GM19025 (cell line): ENCODE measurements at regions not wholly inside any gene's neighbourhood (a gene's known extent, or its start where the extent isn't known, plus 50 kb on each side); places are given as distances from the start of the nearest gene placed in this dataset.

Source experiments
- ATAC-seq: cut with Tn5 transposase; IDR thresholded peaks from one replicate; pipeline ENCODE4 v1.9.1; 2021; ENCODE audit warnings: mild to moderate bottlenecking, low read depth, moderate library complexity; ENCODE audit not compliant: unreplicated experiment

DNA sequence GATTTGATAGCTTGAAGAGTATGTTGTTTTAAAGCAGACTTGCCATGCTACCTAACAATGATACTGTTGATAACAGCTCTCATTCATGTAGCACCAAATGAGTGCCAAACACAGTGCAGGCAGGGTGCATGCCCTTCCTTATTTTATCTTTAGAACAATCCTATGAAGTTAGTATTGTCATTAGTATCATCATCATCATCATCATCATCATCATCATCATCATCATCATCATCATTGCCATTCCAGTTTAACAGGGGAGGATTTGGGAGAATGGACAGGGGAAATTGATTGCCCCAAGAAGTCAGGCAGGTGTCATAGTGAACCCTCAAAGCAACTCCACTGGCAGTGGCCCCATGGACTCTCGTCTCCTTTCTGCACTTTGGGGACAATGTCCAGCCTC lies 734.9 kb downstream of the VRK1 start:
- no peak for ATAC-seq

DNA sequence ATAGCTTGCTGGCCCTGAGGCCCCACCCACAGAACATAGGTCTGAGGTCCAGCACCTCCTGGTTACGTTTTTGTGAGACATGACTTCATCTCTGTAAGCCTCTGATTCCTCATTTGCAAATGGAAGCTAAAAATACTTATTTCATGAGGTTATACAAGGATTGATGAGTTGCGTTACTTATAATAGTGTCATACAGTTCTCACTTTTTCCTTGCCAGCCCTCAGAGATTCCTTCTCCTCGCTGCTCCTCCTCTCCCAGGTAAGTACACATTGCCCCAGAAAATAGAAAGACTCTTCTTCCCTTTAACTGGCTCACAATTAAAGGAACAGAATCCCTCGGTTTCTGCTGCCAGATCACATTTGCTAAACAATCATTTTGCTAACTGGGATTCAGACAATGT lies 739.2 kb downstream of the VRK1 start:
- ATAC-seq: no peak

DNA sequence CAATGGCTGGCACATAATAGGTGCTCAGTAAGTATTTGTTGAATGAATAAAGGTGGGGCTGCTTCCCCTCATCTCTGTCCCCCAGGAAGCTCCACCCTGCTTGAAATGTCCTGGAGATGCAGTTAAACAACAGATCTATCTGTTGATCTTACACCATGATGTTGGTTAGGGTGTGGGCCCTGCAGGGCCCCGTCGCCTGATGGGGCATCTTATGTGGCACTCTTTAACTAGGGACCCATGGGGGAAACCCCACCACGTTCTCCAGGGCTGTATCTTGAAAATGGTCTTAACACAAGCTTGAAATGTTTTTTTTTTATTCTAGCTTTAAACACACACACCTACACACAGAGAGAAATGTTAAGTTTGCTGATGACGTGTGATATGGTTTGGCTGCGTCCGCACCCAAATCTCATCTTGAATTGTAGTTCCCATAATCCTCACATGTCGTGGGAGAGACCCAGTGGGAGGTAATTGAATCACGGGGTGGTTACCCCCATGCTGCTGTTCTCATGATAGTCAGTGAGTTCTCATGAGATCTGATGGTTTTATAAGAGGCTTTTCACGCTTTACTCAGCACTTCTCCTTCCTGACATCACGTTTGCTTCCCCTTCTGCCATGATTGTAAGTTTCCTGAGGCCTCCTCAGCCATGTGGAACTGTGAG lies 741.7 kb downstream of the VRK1 start:
- no peak for ATAC-seq

DNA sequence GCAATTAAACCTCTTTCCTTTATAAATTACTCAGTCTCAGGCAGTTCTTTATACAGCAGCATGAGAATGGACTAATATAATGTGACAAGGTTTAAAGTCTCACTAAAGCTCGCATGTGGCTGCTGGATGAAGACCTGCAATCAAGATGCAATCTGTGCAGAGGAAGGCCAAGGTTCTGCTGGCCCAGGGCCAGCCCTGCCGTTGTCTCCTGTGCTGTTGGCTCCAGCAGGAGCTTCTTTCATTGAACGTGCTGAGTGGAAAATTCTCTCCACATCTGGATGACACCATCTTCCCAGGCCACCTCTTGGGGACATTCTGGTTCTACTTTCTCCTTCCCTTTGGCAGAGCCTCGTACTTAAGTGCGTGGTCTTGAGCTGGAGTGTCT lies 742.2 kb downstream of the VRK1 start:
- no peak for ATAC-seq

DNA sequence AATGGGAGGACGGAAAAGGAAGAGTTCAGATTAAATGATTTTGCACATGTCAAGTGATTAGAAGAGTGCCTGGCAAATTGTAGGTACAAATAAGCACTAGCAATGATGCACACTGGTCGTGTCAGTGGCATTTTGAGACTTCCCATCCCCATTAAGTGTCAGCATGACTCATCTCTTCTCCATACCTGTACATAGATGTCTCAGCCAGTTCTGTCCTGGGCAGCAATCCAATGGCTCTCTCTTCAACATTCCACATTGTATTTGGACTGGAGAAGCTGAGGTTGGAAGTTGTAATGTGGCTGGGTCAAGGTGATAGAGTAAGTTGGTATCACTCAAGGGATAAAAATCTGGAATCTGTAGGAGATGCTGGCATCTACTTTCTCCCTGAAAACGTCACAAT lies 742.7 kb downstream of the VRK1 start:
- ATAC-seq: no peak

DNA sequence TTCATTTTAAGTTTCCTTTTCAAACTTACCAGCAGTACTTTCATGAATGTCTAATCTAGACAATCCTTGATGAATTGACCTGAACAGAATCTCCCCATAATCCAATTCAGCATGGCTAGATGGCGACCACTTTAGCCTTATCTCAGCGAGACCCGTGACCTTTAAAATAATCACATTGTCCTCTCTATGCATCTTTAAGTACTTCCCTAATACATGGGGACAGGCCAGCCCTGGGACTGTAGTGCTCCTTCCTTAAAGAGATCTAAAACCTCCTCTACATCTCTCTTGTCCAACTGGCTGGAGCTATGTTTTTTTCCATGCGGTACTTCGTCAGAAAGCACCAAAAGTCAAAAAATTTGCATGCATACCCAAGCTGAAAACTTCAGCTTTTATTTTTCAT lies 746.0 kb downstream of the VRK1 start:
- ATAC-seq: no peak

DNA sequence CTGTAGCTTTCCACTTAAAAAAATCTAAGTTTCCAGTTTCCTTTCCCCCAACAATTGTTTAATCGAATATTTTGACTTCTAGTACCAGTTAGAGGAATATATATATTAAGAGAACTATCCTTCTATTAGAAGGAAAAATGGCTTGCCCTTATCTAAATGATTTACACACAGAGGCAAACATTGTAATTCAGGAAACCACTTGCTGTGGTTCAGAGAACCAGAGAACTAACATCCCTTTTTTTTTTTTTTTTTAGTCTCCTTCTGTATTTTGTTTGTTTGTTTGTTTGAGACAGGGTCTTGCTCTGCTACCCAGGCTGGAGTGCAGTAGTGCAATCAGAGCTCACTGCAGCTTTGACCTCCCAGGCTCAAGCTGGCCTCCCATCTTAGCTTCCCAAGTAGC lies 746.6 kb downstream of the VRK1 start:
- ATAC-seq: no peak

DNA sequence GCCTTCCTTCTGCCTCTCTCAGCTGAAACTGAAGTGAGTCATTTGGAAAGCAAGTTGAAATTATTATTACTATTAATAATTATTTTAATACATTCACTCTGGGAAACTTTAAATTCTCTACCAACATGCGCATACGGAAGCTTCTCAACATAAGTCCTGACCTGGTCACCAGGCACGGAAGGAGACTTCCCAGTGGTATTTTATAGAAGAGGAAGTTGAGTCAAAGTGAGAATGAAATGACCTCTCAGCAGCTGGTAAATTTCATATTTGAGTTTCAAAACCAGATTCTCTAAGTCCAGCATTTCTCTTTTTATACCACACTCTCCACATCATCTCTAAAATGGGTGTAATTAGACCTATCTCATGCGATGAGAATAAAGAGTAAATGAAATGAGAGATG lies 747.4 kb downstream of the VRK1 start:
- ATAC-seq: no peak

DNA sequence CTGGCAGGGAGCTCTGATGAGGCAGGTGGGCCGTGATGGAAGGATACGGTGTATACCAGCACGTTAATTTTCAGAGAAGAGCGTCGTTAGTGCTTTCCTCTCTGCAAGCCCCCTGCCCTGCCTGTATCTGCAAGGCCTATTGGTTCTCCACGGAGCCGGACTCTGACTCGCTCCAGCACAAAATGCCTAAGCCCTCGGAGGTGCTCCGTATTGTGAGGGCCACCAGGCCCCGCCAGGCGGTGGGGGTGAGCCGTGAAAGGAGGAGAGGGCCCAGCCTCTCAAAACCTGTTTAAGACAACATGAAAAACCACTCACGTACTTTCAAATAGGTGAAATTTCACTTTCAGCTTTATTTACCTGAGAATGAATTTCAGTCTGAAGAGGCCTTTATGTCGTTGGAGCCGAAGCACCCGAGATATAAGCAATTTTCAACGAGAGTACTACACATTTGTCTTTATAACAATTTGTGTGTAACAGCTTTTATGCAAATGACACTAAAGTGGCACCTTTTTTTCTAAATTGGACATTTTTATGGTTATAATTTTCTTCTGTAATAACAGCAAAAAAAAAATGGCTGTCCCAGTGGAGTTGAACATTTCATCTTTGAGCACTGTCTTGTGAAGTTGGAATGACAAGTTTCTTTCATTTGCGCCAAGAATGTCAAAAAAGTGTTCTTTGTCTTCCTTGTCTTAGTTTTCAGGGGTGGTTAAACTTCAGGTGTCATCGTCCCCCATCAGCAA lies 749.5 kb downstream of the VRK1 start:
- no peak for ATAC-seq

DNA sequence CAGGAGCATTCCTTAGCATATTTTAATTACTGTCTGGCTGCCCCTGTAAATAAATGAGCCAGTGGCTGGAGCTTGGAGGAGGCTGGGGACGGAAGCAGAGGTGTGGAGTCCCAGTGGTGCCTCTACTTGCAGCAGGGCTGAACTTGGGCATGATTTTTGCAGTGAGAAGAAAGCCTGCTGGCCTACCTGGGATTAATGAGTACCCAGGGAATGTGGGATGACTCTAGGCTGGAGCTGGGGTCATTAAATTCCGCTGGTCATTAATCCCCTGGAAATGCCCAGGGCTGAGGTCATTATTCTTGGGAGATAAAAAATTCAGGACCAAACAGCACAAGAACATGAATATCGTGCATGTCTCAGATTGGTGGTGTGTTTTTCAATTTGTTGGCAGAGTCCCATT lies 753.3 kb downstream of the VRK1 start:
- ATAC-seq: no peak

DNA sequence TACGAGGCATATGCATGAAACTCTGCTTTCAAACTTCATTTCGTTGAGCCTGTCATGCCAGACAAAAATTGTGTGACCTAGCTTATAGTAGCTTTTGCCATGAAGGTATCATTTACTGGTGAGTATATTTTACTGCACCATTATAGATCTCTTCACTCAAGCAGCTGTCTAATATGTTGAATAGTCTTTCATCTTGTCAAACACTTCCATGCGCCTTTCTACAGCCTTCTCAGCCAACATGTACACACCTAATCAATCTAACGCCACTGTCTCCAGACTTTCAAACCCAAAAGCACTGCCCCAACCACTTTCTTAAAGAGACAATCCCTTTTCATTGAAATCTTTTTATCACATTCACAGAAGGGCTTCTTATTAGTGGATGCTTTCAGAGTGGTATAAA lies 757.4 kb downstream of the VRK1 start:
- no peak for ATAC-seq

DNA sequence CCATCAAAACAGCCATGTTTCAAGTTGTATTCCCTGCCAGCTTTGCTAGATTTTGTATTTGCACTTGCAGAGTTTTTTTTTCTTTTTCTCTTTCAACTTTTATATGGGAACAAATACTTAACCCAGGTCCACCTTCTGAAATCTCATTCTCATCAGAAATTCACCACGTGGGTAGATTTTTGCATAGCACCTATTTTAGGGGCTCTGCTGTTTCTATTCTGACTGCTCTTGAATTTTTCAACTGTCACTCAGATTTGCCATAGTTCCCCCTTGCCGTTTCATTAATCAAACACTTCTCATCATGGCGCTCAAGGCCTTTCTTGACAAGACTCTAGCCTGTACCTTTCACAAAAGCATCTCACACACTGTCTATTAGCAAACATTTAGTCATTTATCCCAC lies 767.2 kb downstream of the VRK1 start:
- no peak for ATAC-seq

DNA sequence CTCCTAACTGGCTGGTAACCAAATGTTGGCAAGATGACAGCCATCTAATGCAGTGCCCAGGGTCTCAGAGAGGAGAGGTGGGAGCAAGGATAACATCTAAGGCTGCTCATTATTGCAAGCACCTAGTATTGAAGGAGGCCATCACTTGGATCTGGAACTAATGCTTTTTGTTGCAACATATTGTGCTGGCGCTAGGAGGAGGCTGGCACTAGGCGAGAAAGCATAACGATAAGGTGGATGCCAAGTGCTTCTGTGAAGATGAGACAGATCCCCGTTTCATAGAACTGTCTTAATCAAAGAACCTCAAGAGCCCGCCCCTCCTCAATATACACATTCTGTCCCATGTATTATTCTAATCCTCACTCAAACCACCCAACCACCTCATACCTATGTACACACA lies 774.0 kb downstream of the VRK1 start:
- ATAC-seq: no peak

DNA sequence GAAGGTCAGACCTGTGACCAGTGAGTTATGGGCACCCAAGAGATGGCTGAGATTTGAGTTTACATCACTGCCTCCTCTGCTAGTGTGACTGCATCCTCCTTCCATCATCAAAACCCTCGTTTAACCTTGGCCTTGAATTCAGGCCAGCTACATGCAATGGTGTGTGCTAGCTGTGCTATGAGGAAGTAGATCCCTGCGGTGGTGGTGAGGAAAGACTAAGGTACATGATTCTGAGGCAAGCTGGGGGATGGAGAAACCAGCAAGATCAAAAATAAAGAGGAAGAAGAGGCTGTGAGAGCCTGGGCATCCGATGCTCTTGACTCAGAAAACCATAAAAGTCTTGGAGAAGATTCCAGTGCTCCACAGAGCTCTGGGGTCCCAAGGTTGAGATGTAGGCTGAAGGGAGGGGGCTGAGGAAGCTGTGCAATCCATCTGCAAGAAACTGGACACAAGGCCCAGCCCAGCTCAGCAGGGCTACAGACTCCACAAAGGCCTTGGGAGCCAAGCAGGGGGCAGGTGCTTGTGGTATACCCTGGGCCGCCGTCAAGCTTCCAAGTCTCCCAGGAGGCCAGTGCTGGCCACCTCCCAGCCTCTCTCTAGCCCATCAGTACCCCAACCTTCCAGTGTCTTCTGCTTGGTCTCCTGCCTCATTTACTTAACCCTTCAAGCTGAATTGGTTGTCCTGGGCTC lies 774.8 kb downstream of the VRK1 start:
- no peak for ATAC-seq

DNA sequence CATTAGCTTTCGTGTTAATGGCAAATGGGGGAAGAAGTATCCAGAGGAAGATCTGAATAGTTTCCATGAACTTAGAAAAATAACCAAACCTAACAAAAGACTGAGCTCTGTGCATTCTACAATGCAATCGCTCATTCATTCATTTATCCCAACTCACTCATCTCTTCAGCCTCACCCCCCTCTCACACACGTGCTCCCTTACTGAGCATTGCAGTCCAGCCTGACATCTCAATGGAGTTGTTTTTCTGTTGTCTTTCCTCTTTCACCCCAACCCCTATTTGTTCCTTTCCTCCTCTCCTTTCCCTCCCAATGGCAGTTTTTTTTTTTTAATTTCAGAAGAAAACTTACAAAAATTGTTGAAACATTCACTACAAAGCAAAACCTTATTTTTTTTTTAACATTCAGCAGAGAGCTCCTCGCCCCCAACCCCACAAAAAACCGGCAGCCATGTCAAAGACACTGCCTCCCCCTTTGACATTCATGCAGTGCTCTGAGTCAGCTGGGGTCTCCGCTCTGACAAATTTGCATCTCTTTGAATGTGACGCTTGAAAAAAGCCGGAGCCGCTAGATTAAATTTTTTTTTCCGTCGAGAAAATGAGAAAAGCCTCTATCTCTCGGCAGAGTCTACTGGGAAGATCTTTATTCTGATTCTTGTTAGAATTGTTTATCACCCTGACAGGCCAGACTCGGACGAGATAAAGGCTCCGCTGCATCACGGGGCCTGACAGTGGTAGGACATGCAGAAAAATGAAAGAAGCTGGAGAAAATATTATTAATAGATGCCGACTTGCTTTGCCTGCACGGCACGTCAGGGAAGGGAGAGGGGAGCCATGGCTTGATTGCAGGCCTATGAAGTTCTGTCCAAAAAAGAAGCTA lies 775.6 kb downstream of the VRK1 start:
- ATAC-seq: no peak

DNA sequence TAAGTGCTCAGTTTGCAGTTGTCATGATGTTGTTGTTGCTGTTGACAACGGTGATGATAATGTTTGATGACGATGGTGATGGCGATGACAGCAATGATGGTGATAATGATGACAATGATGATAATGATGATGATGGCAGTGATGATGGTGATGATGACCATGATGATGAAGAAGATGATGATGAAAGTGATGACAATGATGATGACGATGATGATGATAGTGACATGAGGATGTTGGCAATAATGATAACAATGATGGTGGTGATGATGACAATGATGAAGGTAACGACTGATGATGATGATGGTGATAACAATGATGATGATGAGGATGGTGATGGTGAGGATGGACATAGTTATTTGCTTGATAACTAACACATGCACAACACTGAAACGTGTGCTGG lies 778.5 kb downstream of the VRK1 start:
- no peak for ATAC-seq

DNA sequence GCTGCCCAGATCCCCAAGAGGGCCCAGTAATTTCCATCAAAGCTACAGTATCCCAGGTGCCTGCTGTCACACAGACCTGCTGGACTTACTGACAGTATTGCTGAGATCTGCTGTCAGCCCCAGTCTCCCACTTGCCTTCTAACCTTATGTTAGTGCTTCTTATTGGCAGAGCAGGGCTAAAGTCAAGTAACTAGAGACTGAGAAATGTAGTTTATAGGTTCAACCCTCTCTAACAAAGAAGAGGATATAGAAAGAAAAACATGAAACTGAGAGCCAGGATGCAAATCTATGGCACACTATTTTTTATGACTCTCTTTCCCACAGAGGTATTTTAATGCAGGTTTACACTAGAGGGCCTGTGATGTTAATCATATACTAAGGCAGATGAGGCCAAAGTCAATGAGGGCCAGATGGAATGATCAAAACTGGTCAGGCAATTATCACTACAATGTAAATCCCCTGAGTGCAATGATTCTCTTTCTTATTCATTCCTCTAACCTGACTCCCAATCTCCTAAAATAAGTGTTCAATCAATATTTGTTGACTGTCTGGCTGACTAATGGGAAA lies 781.9 kb downstream of the VRK1 start:
- no peak for ATAC-seq

DNA sequence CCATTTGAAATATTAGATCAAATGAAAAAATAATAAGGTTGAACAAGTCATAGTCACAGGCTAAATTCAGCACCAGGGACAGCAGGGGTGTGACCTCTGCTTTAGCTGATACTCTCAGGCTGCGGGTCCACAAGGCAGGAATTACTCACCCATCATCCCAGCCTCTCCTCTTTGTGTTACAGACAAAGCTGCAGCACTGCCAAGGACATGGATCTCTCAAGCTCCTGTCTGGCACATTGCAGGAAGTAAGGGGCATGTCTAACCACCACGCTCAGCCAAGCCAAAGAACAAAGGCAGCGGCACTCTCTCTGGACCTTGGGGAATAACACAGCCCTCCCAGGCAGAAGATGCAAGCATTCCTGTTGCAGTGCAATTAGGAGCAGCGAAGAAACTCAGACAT lies 783.8 kb downstream of the VRK1 start:
- no peak for ATAC-seq

DNA sequence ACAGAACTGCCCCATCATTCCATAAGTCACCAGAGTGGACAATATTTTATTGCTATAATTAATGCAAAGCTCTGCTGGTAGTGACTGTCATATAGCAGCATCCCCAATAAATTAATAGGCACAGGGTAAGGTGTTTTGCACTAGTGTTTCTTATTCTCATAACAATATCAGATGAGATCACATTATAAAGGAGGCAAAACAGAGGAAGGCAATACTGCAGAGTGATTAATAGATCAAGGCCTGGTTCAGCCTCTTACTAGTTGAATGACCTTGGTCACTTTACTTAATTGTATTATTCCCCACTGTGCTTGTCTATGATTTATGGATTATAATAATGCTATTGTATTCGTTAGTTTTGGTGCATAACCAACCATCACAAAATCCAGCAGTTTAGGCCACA lies 784.8 kb downstream of the VRK1 start:
- ATAC-seq: no peak

DNA sequence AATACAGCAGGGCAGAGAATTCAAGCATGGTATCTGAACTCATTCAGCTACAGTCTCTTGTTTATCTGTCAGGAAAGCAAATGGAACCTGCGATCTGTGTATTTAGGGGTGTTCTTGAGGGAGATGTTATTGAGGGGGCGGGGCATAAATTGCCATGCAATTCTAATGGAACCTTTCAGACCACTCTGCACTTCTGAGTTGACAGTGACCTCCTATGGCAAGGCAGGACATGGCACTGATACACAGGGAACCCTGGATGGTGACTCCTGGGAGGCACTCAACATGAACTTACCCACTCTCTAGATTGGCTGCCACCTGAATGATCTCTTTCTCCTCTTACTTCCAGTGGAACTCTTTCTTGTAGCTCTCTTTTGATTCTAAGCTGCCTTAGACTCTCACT lies 787.3 kb downstream of the VRK1 start:
- no peak for ATAC-seq
